ENCODE measurements at regions not wholly inside any gene's neighbourhood (a gene's known extent, or its start where the extent isn't known, plus 50 kb on each side); places are given as distances from the start of the nearest gene placed in this dataset.

DNA sequence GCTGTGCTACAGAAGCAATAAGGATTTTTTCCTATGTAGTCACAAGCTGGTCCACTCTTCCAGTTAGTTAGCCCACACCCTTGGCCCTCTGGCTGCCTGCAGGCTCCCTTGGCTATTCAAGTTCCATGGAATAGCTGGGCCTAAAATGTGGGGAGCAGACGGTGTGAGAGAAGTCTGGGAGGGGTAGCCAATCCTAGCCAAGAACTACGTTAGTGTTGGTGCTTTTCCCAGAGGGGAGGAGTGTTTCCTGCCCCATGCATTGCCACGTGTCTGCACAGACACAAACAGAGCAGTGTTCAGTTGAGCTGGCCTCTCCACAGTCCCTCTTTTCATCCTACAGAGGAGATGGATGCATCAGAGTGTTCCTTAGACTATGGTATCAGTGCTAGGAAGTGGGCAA, 59.0 kb upstream of the IPO9 start:
- TF ChIP-seq EGR1 (IDR thresholded peaks at IDR 0.05; ENCODE audit: low read depth) (no peak), JUND (IDR thresholded peaks at IDR 0.05) (no peak)
- TF ChIP-seq, protein P1, sequence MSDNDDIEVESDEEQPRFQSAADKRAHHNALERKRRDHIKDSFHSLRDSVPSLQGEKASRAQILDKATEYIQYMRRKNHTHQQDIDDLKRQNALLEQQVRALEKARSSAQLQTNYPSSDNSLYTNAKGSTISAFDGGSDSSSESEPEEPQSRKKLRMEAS (IDR thresholded peaks at IDR 0.05): no peak
